ENCODE measurements at regions not wholly inside any gene's neighbourhood (a gene's known extent, or its start where the extent isn't known, plus 50 kb on each side); places are given as distances from the start of the nearest gene placed in this dataset.

DNA sequence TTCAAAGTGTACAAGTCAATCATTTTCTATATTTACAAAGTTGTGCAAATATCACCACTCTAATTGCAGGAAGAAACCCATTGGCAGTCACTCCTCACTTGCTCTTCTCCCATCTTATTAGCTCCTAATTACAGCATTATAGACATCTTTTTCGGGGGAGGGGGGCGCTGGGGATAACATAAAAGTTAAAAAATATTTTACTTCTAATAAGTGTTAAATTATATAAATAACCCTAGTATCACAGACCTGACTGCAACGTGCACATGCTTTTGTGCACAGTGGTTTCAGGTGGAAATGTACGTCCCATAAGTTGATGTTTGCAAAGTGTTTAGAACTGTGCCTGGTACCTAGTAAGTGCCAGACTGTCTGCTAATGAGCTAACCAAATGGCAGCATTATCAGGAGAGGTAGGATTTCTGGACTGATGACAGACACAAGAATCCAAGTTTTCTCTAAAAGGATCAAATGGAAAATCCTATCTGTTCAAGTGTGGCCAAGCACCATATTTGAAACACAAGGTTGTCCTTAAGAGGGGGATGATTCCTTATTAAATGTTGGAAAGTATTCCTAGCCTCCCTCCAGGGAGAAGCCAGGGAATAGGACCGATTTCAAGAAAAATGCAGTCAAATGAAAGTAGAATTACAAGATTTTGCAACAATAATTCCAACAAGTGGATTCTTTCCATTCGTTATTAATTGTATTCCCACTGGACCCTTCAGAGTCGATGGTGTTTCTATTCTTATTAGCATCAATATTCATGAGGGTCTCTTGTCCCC lies 70.0 kb downstream of the ACKR3 start (continued):
- TF ChIP-seq, protein P1, sequence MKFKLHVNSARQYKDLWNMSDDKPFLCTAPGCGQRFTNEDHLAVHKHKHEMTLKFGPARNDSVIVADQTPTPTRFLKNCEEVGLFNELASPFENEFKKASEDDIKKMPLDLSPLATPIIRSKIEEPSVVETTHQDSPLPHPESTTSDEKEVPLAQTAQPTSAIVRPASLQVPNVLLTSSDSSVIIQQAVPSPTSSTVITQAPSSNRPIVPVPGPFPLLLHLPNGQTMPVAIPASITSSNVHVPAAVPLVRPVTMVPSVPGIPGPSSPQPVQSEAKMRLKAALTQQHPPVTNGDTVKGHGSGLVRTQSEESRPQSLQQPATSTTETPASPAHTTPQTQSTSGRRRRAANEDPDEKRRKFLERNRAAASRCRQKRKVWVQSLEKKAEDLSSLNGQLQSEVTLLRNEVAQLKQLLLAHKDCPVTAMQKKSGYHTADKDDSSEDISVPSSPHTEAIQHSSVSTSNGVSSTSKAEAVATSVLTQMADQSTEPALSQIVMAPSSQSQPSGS (CRISPR knock-in tag; IDR thresholded peaks at IDR 0.05; ENCODE audit: borderline replicate concordance, low read depth), result no peak
- TF ChIP-seq RORB (CRISPR knock-in tag; IDR thresholded peaks at IDR 0.05) (no peak), CBFB (CRISPR knock-in tag; IDR thresholded peaks at IDR 0.05; ENCODE audit: low read depth) (no peak), ZNF317 (CRISPR knock-in tag; IDR thresholded peaks at IDR 0.05; ENCODE audit: borderline replicate concordance, low read depth) (no peak), TP53 (CRISPR knock-in tag; IDR thresholded peaks at IDR 0.05) (no peak), ELF4 (CRISPR knock-in tag; IDR thresholded peaks at IDR 0.05; ENCODE audit: low read depth) (no peak), SP1 (CRISPR knock-in tag; conservative IDR thresholded peaks at IDR 0.05) (no peak), ZNF138 (CRISPR knock-in tag; conservative IDR thresholded peaks at IDR 0.05) (no peak)
- TF ChIP-seq, protein P2, sequence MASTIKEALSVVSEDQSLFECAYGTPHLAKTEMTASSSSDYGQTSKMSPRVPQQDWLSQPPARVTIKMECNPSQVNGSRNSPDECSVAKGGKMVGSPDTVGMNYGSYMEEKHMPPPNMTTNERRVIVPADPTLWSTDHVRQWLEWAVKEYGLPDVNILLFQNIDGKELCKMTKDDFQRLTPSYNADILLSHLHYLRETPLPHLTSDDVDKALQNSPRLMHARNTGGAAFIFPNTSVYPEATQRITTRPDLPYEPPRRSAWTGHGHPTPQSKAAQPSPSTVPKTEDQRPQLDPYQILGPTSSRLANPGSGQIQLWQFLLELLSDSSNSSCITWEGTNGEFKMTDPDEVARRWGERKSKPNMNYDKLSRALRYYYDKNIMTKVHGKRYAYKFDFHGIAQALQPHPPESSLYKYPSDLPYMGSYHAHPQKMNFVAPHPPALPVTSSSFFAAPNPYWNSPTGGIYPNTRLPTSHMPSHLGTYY (CRISPR knock-in tag; IDR thresholded peaks at IDR 0.05), result no peak

DNA sequence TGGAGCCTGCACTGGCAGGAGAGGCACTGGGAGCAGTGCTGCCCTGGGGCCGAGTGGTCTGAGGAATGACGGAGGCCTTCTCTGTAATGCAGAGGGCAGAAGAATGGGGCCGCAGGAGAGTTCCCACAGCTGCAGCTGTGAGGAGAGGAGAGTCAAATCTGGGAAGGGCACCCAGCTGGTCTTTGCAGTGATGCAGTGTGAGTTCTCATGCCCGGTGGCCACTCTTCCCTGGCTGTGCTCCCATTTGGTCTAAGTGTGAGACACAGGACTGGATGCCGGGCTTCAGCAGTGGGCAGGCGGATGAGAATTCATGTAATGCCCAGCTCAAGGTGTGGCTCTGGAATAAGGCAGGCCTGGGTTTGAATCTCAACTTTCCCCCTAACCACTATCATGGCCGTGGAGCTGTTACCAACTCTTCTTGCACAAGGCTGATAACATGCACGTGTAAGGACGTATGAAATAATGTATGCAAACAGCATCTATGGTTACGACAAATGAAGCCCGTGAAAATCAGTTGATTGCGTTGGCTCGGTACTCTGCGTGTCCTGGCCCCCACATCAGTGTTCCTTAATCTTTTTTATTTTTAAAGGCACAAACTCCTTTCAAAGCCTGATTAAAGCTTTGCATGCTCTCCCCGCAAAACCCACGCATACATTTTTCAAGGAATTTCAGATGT lies 71.6 kb downstream of the ACKR3 start:
- peaks cover 12% of the 10 kb centered on the region for H3K4me1 Mint-ChIP-seq
- H3K27me3 Mint-ChIP-seq (ENCODE audit: low read depth), result no peaks in the 10 kb centered on the region
- no peaks in the 10 kb centered on the region for H3K36me3 Mint-ChIP-seq
- POLR2A ChIA-PET, result no interaction called here
- H3K9me3 Mint-ChIP-seq, result peaks cover 9% of the 10 kb centered on the region
- no peak for ATAC-seq
- H3K4me3 Mint-ChIP-seq, result no peak overlapping the region
- no peak overlapping the region for H3K27ac Mint-ChIP-seq
- DNase-seq (ENCODE audit: low spot score), result no peak
- TF ChIP-seq, protein P3, sequence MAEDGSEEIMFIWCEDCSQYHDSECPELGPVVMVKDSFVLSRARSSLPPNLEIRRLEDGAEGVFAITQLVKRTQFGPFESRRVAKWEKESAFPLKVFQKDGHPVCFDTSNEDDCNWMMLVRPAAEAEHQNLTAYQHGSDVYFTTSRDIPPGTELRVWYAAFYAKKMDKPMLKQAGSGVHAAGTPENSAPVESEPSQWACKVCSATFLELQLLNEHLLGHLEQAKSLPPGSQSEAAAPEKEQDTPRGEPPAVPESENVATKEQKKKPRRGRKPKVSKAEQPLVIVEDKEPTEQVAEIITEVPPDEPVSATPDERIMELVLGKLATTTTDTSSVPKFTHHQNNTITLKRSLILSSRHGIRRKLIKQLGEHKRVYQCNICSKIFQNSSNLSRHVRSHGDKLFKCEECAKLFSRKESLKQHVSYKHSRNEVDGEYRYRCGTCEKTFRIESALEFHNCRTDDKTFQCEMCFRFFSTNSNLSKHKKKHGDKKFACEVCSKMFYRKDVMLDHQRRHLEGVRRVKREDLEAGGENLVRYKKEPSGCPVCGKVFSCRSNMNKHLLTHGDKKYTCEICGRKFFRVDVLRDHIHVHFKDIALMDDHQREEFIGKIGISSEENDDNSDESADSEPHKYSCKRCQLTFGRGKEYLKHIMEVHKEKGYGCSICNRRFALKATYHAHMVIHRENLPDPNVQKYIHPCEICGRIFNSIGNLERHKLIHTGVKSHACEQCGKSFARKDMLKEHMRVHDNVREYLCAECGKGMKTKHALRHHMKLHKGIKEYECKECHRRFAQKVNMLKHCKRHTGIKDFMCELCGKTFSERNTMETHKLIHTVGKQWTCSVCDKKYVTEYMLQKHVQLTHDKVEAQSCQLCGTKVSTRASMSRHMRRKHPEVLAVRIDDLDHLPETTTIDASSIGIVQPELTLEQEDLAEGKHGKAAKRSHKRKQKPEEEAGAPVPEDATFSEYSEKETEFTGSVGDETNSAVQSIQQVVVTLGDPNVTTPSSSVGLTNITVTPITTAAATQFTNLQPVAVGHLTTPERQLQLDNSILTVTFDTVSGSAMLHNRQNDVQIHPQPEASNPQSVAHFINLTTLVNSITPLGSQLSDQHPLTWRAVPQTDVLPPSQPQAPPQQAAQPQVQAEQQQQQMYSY (CRISPR knock-in tag; IDR thresholded peaks at IDR 0.05), result no peak
- TF ChIP-seq, protein P4, sequence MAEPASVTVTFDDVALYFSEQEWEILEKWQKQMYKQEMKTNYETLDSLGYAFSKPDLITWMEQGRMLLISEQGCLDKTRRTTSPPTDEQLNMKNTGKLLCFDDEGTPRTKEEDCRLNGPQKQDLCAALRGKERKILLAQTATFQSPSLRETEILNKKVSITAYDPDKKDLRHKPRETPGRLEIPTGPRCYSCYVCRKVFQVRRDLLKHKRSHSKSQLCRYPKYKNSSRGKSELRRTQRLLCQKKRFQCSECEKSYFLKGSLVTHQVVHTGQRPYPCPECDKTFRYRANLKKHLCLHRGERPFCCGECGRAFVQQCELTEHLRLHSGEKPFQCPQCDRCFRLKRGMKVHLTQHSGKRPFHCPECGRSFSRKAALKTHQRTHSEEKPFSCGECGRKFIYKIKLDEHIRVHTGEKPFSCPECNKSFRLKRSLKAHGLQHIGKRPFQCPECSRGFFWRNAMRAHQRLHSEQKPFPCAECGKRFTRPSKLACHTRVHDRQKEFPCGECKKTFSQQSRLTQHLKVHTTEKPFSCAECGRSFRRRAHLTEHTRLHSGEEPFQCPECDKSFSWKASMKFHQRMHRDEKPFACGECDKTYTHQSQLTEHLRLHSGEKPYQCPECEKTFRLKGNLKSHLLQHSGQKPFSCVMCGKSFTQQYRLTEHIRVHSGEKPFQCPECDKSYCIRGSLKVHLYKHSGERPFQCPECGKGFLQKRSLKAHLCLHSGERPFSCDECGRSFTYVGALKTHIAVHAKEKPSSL (CRISPR knock-in tag; conservative IDR thresholded peaks at IDR 0.05), result no peak
- CTCF ChIA-PET, result no interaction called here

DNA sequence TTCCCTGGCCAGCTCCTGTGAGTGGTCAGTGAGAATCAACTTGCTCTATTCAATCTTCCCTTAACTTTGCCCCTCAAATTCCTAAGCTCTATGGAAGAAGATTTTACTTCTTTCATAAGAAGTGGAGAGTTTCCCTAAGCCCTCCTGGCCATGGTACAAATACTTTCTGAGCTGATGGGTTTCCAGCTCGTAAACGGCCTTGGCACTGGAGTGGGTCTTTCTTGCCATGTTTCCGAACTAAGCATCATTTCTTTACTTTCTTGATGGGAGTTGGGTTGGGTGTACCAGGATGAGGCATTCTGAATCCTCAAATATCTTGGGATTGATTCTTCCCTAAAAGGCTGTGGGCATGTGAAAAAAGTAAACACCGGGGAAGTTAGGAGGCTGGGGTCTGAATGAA lies 72.5 kb downstream of the ACKR3 start:
- DNase-seq (ENCODE audit: low spot score), result no peak
- Mint-ChIP-seq H3K36me3 (no peaks in the 10 kb centered on the region), H3K4me3 (no peak overlapping the region), H3K27me3 (ENCODE audit: low read depth) (no peaks in the 10 kb centered on the region), H3K4me1 (peaks cover 15% of the 10 kb centered on the region), H3K9me3 (peaks cover 9% of the 10 kb centered on the region), H3K27ac (no peak overlapping the region)
- POLR2A ChIA-PET, result no interaction called here
- CTCF ChIA-PET, result interaction anchor here (1.1 kb wide), 1 partner anchor 80 kb away, joined by 4 read pairs; no protein-coding TSS in a partner anchor
- no peak for ATAC-seq
- TF ChIP-seq, protein P5, sequence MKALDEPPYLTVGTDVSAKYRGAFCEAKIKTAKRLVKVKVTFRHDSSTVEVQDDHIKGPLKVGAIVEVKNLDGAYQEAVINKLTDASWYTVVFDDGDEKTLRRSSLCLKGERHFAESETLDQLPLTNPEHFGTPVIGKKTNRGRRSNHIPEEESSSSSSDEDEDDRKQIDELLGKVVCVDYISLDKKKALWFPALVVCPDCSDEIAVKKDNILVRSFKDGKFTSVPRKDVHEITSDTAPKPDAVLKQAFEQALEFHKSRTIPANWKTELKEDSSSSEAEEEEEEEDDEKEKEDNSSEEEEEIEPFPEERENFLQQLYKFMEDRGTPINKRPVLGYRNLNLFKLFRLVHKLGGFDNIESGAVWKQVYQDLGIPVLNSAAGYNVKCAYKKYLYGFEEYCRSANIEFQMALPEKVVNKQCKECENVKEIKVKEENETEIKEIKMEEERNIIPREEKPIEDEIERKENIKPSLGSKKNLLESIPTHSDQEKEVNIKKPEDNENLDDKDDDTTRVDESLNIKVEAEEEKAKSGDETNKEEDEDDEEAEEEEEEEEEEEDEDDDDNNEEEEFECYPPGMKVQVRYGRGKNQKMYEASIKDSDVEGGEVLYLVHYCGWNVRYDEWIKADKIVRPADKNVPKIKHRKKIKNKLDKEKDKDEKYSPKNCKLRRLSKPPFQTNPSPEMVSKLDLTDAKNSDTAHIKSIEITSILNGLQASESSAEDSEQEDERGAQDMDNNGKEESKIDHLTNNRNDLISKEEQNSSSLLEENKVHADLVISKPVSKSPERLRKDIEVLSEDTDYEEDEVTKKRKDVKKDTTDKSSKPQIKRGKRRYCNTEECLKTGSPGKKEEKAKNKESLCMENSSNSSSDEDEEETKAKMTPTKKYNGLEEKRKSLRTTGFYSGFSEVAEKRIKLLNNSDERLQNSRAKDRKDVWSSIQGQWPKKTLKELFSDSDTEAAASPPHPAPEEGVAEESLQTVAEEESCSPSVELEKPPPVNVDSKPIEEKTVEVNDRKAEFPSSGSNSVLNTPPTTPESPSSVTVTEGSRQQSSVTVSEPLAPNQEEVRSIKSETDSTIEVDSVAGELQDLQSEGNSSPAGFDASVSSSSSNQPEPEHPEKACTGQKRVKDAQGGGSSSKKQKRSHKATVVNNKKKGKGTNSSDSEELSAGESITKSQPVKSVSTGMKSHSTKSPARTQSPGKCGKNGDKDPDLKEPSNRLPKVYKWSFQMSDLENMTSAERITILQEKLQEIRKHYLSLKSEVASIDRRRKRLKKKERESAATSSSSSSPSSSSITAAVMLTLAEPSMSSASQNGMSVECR (CRISPR knock-in tag; IDR thresholded peaks at IDR 0.05; ENCODE audit: borderline replicate concordance), result no peak
- TF ChIP-seq, protein P6, sequence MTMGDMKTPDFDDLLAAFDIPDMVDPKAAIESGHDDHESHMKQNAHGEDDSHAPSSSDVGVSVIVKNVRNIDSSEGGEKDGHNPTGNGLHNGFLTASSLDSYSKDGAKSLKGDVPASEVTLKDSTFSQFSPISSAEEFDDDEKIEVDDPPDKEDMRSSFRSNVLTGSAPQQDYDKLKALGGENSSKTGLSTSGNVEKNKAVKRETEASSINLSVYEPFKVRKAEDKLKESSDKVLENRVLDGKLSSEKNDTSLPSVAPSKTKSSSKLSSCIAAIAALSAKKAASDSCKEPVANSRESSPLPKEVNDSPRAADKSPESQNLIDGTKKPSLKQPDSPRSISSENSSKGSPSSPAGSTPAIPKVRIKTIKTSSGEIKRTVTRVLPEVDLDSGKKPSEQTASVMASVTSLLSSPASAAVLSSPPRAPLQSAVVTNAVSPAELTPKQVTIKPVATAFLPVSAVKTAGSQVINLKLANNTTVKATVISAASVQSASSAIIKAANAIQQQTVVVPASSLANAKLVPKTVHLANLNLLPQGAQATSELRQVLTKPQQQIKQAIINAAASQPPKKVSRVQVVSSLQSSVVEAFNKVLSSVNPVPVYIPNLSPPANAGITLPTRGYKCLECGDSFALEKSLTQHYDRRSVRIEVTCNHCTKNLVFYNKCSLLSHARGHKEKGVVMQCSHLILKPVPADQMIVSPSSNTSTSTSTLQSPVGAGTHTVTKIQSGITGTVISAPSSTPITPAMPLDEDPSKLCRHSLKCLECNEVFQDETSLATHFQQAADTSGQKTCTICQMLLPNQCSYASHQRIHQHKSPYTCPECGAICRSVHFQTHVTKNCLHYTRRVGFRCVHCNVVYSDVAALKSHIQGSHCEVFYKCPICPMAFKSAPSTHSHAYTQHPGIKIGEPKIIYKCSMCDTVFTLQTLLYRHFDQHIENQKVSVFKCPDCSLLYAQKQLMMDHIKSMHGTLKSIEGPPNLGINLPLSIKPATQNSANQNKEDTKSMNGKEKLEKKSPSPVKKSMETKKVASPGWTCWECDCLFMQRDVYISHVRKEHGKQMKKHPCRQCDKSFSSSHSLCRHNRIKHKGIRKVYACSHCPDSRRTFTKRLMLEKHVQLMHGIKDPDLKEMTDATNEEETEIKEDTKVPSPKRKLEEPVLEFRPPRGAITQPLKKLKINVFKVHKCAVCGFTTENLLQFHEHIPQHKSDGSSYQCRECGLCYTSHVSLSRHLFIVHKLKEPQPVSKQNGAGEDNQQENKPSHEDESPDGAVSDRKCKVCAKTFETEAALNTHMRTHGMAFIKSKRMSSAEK (CRISPR knock-in tag; IDR thresholded peaks at IDR 0.05; ENCODE audit: borderline replicate concordance), result no peak
